HL-60 (cell line): ENCODE measurements at regions not wholly inside any gene's neighbourhood (a gene's known extent, or its start where the extent isn't known, plus 50 kb on each side); places are given as distances from the start of the nearest gene placed in this dataset.

ENCODE experiments used
- DNase-seq, 2 experiments: peaks; one replicate each; pipeline ENCODE4 v3.0.0-alpha.2; 2010 to 2020; ENCODE audit warnings: low read depth in 1 of 2, low spot score in 1 of 2
- H3K27ac ChIP-seq: fragments of 250-450 bp; sonication (Bioruptor Pico); replicated peaks from 2 replicates; pipeline ENCODE4 v1.5.1; 2020; ENCODE audit warnings: mild to moderate bottlenecking, moderate library complexity
- H3K27me3 ChIP-seq: fragments of 250-450 bp; sonication (Bioruptor Pico); 2 replicates; pipeline ENCODE4 v1.5.1; 2021; ENCODE audit warnings: mild to moderate bottlenecking, moderate library complexity; ENCODE audit not compliant: insufficient read depth, poor library complexity, severe bottlenecking
- H3K4me3 ChIP-seq: replicated peaks from 2 replicates; pipeline ENCODE4 v1.5.1; 2011; ENCODE audit warnings: mild to moderate bottlenecking, control low read depth, low read length; ENCODE audit not compliant: insufficient read depth
- GABPA ChIP-seq: IDR thresholded peaks from 2 replicates; pipeline ENCODE4 v1.6.1; 2012; ENCODE audit warnings: low read depth
- POLR2AphosphoS5 ChIP-seq: IDR thresholded peaks from 2 replicates; pipeline ENCODE4 v1.6.1; 2012; ENCODE audit warnings: low read depth
- SPI1 ChIP-seq: IDR thresholded peaks from 2 replicates; pipeline ENCODE4 v1.6.1; 2012; ENCODE audit warnings: low read depth, mild to moderate bottlenecking, borderline replicate concordance
- TF ChIP-seq, protein P1 (sequence below): IDR thresholded peaks from 2 replicates; pipeline ENCODE4 v1.6.1; 2012; ENCODE audit warnings: low read depth; ENCODE audit not compliant: insufficient replicate concordance
- TF ChIP-seq, protein P2 (sequence below): IDR thresholded peaks from one replicate; pipeline ENCODE4 v1.5.1; 2011; ENCODE audit warnings: low read length, control low read depth, inconsistent platforms; ENCODE audit not compliant: insufficient read depth

DNA sequence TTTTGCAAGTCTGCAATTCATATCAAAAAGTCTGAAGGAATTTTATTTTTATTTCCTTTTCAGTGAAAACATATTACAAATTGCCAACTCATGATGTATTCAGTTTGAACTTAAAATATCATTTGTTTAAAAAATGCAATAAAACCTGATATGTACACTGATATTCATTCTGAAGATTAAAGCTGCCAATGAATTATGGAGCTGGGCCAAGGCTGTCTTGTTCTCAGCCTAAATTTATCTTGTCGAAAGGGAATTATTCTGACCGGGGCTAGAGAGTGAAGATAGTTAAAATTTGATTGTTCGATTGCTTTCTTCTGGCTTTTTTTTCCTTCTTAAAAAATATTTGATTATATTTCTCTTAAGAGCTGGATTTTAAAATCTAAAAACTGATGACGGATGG, 54.0 kb upstream of the RBFOX1 start:
- H3K27ac ChIP-seq, result no peak overlapping the region
- DNase-seq, result no peak
- no peak for TF ChIP-seq POLR2AphosphoS5
- TF ChIP-seq SPI1, result no peak
- TF ChIP-seq, protein P1, sequence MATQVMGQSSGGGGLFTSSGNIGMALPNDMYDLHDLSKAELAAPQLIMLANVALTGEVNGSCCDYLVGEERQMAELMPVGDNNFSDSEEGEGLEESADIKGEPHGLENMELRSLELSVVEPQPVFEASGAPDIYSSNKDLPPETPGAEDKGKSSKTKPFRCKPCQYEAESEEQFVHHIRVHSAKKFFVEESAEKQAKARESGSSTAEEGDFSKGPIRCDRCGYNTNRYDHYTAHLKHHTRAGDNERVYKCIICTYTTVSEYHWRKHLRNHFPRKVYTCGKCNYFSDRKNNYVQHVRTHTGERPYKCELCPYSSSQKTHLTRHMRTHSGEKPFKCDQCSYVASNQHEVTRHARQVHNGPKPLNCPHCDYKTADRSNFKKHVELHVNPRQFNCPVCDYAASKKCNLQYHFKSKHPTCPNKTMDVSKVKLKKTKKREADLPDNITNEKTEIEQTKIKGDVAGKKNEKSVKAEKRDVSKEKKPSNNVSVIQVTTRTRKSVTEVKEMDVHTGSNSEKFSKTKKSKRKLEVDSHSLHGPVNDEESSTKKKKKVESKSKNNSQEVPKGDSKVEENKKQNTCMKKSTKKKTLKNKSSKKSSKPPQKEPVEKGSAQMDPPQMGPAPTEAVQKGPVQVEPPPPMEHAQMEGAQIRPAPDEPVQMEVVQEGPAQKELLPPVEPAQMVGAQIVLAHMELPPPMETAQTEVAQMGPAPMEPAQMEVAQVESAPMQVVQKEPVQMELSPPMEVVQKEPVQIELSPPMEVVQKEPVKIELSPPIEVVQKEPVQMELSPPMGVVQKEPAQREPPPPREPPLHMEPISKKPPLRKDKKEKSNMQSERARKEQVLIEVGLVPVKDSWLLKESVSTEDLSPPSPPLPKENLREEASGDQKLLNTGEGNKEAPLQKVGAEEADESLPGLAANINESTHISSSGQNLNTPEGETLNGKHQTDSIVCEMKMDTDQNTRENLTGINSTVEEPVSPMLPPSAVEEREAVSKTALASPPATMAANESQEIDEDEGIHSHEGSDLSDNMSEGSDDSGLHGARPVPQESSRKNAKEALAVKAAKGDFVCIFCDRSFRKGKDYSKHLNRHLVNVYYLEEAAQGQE, result no peak
- TF ChIP-seq GABPA, result no peak
- TF ChIP-seq, protein P2, sequence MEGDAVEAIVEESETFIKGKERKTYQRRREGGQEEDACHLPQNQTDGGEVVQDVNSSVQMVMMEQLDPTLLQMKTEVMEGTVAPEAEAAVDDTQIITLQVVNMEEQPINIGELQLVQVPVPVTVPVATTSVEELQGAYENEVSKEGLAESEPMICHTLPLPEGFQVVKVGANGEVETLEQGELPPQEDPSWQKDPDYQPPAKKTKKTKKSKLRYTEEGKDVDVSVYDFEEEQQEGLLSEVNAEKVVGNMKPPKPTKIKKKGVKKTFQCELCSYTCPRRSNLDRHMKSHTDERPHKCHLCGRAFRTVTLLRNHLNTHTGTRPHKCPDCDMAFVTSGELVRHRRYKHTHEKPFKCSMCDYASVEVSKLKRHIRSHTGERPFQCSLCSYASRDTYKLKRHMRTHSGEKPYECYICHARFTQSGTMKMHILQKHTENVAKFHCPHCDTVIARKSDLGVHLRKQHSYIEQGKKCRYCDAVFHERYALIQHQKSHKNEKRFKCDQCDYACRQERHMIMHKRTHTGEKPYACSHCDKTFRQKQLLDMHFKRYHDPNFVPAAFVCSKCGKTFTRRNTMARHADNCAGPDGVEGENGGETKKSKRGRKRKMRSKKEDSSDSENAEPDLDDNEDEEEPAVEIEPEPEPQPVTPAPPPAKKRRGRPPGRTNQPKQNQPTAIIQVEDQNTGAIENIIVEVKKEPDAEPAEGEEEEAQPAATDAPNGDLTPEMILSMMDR, result no peak
- no peaks in the 10 kb centered on the region for H3K27me3 ChIP-seq
- H3K4me3 ChIP-seq, result no peak overlapping the region

DNA sequence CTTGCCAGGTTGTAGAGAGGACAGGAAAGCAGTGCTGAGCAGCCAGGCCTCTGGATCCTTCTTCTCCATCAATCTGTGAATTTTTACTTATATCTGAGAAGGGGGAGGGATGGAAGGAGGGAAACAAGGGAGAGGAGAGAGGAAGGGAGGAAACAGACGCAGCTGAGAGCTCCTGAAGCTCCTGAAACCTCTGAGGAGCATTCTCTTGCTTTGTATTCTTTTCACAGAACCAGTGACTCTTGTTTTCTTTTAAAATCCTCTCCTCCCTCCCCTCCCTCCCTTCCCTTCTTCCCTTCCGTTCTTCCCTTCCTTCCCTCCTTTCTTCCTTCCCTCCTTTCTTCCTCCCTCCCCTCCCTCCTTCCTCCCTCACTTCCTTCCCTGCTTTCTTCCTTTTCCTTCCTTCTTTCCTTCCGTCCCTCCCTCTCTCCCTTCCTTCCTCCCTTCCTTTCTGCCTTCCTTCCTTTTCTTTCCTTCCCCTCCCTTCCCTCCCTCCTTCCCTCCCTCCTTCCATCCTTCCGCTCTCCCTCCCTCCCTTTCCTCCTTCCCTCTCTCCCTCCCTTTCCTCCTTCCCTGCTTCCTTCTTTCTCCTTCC, 60.0 kb upstream of the RBFOX1 start:
- Histone ChIP-seq H3K27me3 (no peaks in the 10 kb centered on the region), H3K4me3 (no peak overlapping the region), H3K27ac (no peak overlapping the region)
- DNase-seq, result no peak
- TF ChIP-seq GABPA, result no peak

DNA sequence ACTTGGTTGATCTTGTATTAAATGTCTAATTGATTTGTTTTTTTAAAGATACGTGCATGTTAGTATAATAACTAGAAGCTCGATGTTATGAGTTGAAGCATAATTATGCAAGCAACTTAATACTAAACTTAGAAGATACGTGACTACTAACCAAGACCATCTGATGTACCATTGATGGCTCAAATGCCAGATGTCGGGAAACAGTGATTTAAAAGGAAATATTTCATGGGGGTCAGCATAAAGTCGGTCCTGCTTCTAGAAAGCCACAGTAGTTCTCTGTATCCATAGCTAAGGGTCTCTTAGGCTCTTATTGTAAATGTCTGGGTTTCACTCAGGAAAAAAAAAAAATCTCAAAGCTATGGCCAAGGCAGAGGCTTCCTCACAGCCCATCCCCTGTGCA, 61.2 kb upstream of the RBFOX1 start:
- Histone ChIP-seq H3K4me3 (no peak overlapping the region), H3K27ac (no peak overlapping the region), H3K27me3 (no peaks in the 10 kb centered on the region)
- TF ChIP-seq POLR2AphosphoS5, result no peak
- TF ChIP-seq GABPA, result no peak
- no peak for TF ChIP-seq SPI1
- TF ChIP-seq, protein P1, result no peak
- TF ChIP-seq, protein P2, result no peak
- no peak for DNase-seq

DNA sequence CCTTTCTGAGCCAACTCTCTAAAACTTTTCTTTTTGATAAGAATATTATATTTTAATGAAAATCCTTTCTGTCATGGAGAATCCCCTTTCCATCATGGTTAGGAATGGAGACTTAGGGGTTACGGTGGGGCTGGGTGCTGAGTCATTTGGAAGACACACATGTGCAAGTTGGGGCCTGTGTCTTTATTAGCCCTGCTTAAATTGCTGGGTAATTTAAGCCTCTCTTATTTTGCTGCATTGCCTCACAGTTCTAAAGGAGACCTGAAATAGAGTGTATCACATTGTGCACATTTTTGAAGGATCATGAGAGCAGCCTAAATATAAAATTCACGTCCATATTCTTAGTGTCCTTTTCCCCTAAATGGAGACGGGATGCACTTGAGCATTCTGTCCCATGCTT, 61.8 kb upstream of the RBFOX1 start:
- TF ChIP-seq, protein P2, result no peak
- TF ChIP-seq GABPA, result no peak
- H3K27ac ChIP-seq, result no peak overlapping the region
- no peak for DNase-seq
- H3K27me3 ChIP-seq, result no peaks in the 10 kb centered on the region
- H3K4me3 ChIP-seq, result no peak overlapping the region
